ENCODE measurements at regions not wholly inside any gene's neighbourhood (a gene's known extent, or its start where the extent isn't known, plus 50 kb on each side); places are given as distances from the start of the nearest gene placed in this dataset.

- TF ChIP-seq, protein P1, sequence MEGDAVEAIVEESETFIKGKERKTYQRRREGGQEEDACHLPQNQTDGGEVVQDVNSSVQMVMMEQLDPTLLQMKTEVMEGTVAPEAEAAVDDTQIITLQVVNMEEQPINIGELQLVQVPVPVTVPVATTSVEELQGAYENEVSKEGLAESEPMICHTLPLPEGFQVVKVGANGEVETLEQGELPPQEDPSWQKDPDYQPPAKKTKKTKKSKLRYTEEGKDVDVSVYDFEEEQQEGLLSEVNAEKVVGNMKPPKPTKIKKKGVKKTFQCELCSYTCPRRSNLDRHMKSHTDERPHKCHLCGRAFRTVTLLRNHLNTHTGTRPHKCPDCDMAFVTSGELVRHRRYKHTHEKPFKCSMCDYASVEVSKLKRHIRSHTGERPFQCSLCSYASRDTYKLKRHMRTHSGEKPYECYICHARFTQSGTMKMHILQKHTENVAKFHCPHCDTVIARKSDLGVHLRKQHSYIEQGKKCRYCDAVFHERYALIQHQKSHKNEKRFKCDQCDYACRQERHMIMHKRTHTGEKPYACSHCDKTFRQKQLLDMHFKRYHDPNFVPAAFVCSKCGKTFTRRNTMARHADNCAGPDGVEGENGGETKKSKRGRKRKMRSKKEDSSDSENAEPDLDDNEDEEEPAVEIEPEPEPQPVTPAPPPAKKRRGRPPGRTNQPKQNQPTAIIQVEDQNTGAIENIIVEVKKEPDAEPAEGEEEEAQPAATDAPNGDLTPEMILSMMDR (conservative IDR thresholded peaks at IDR 0.05; ENCODE audit: low read depth, low read length), result no peak
- TF ChIP-seq EZH2 (IDR thresholded peaks at IDR 0.05; ENCODE audit: low read length, unreplicated experiment), result no peak
These were observed 144.5 kb upstream of the GATA6 start for GRCh38 chr18:22024924-22025323.
